IMR-90 (cell line): ENCODE measurements at regions not wholly inside any gene's neighbourhood (a gene's known extent, or its start where the extent isn't known, plus 50 kb on each side); places are given as distances from the start of the nearest gene placed in this dataset.

Experiments
- ATAC-seq: fragments of 200-7000 bp; cut with Tn5 transposase; 2 replicates; pipeline ENCODE4 v1.9.1; 2020; ENCODE audit warnings: low read depth, mild to moderate bottlenecking, moderate library complexity
- BruUV-seq: library from RNA; stranded (reverse); fragments of 400-500 nt; replicated peaks from 2 replicates; lab custom pipeline; 2021; lab: Mats Ljungman, UMichigan
- CTCF ChIA-PET: fragments of 300-600 bp; formaldehyde crosslinking; extraction: SDS; loops from one replicate; lab custom pipeline; 2021; ENCODE audit warnings: antibody characterized with exemption; lab: Yijun Ruan, JAX
- POLR2A ChIA-PET: fragments of 300-600 bp; sonication (Branson Sonifier 250); formaldehyde crosslinking; loops from one replicate; lab custom pipeline; 2022; ENCODE audit warnings: antibody characterized with exemption; ENCODE audit not compliant: unreplicated experiment; lab: Charles Lee
- DNase-seq: peaks from one replicate; pipeline ENCODE4 v3.0.0; 2013
- H2AFZ ChIP-seq: replicated peaks from 2 replicates; pipeline ENCODE3; 2013; ENCODE audit warnings: low read length, mild to moderate bottlenecking; ENCODE audit not compliant: poor library complexity
- H2AK5ac ChIP-seq: 2 replicates; pipeline ENCODE4 v1.6.1; 2013; ENCODE audit warnings: low read depth, low read length, inconsistent platforms
- H2AK9ac ChIP-seq: replicated peaks from 2 replicates; pipeline ENCODE3; 2013; ENCODE audit warnings: mild to moderate bottlenecking, low read depth, low read length, moderate library complexity; ENCODE audit not compliant: poor library complexity
- H2BK120ac ChIP-seq: 2 replicates; pipeline ENCODE4 v1.6.1; 2013; ENCODE audit warnings: low read depth, low read length, inconsistent platforms
- H2BK15ac ChIP-seq: 3 replicates; pipeline ENCODE4 v1.6.1; 2013; ENCODE audit warnings: low read depth, low read length, inconsistent platforms
- H2BK20ac ChIP-seq: 2 replicates; pipeline ENCODE4 v1.6.1; 2013; ENCODE audit warnings: low read depth, mild to moderate bottlenecking, inconsistent platforms, low read length, moderate library complexity
- H2BK5ac ChIP-seq: 2 replicates; pipeline ENCODE4 v1.6.1; 2013; ENCODE audit warnings: mild to moderate bottlenecking, low read depth, low read length, inconsistent platforms; ENCODE audit not compliant: poor library complexity, severe bottlenecking
- H3K14ac ChIP-seq: replicated peaks from 2 replicates; pipeline ENCODE4 v1.6.1; 2013; ENCODE audit warnings: low read depth, low read length, inconsistent platforms
- H3K18ac ChIP-seq: 2 replicates; pipeline ENCODE4 v1.6.1; 2013; ENCODE audit warnings: low read depth, low read length, control low read depth
- H3K23ac ChIP-seq: 2 replicates; pipeline ENCODE4 v1.6.1; 2013; ENCODE audit warnings: low read depth, low read length, inconsistent platforms
- H3K27ac ChIP-seq: 2 replicates; pipeline ENCODE4 v1.5.1; 2013; ENCODE audit warnings: mild to moderate bottlenecking, control low read depth, low read length; ENCODE audit not compliant: insufficient read depth
- H3K27me3 ChIP-seq: 2 replicates; pipeline ENCODE4 v1.6.1; 2013; ENCODE audit warnings: low read length; ENCODE audit not compliant: control insufficient read depth, insufficient read depth
- H3K36me3 ChIP-seq: 2 replicates; pipeline ENCODE4 v1.6.1; 2013; ENCODE audit warnings: low read length, mixed read lengths; ENCODE audit not compliant: control insufficient read depth, insufficient read depth
- H3K4ac ChIP-seq: 2 replicates; pipeline ENCODE4 v1.6.1; 2013; ENCODE audit warnings: low read depth, low read length, inconsistent platforms
- H3K4me1 ChIP-seq: 2 replicates; pipeline ENCODE4 v1.6.1; 2013; ENCODE audit warnings: low read length, mixed read lengths; ENCODE audit not compliant: control insufficient read depth, insufficient read depth
- H3K4me2 ChIP-seq: 2 replicates; pipeline ENCODE4 v1.6.1; 2013; ENCODE audit warnings: low read depth, mild to moderate bottlenecking, control low read depth, low read length, moderate library complexity
- H3K4me3 ChIP-seq: 2 replicates; pipeline ENCODE4 v1.5.1; 2013; ENCODE audit warnings: low read depth, mild to moderate bottlenecking, control low read depth, low read length, moderate library complexity; ENCODE audit not compliant: insufficient read depth
- H3K56ac ChIP-seq: 2 replicates; pipeline ENCODE4 v1.6.1; 2013; ENCODE audit warnings: low read length, inconsistent platforms; ENCODE audit not compliant: insufficient read depth; ENCODE audit errors: extremely low read depth
- H3K79me1 ChIP-seq, 2 experiments: 2 replicates each; pipeline ENCODE4 v1.6.1; 2013; ENCODE audit warnings: low read length in 2 of 2, inconsistent platforms in 1 of 2, low read depth in 1 of 2
- H3K9ac ChIP-seq: 2 replicates; pipeline ENCODE4 v1.6.1; 2013; ENCODE audit warnings: low read depth, low read length, control low read depth
- H3K9me1 ChIP-seq: 2 replicates; pipeline ENCODE4 v1.6.1; 2013; ENCODE audit warnings: low read length, inconsistent platforms; ENCODE audit not compliant: insufficient read depth
- H3K9me3 ChIP-seq: 2 replicates; pipeline ENCODE4 v1.6.1; 2013; ENCODE audit warnings: low read length; ENCODE audit not compliant: control insufficient read depth, insufficient read depth
- H4K20me1 ChIP-seq: 2 replicates; pipeline ENCODE4 v1.6.1; 2013; ENCODE audit warnings: low read length, inconsistent platforms; ENCODE audit not compliant: insufficient read depth
- H4K5ac ChIP-seq: 2 replicates; pipeline ENCODE4 v1.6.1; 2013; ENCODE audit warnings: mild to moderate bottlenecking, low read depth, low read length, control low read depth
- H4K8ac ChIP-seq, 2 experiments: 2 replicates each; pipeline ENCODE4 v1.6.1; 2013; ENCODE audit warnings: low read depth in 2 of 2, low read length in 2 of 2, control low read depth in 1 of 2, inconsistent platforms in 1 of 2
- H4K91ac ChIP-seq: 2 replicates; pipeline ENCODE4 v1.6.1; 2013; ENCODE audit warnings: low read depth, low read length, inconsistent platforms; ENCODE audit not compliant: insufficient read depth
- BHLHE40 ChIP-seq: fragments of 150-350 bp; IDR thresholded peaks from 2 replicates; pipeline ENCODE4 v1.6.1; 2016; ENCODE audit warnings: mild to moderate bottlenecking, low read depth, low read length
- CEBPB ChIP-seq: IDR thresholded peaks from 2 replicates; pipeline ENCODE4 v1.6.1; 2012; ENCODE audit warnings: low read depth, low read length, improper control_type of control experiment
- CHD1 ChIP-seq: IDR thresholded peaks from 2 replicates; pipeline ENCODE4 v1.6.1; 2012; ENCODE audit warnings: low read depth, low read length, improper control_type of control experiment
- MAZ ChIP-seq: IDR thresholded peaks from 2 replicates; pipeline ENCODE4 v1.6.1; 2012; ENCODE audit warnings: low read depth, mild to moderate bottlenecking, low read length, improper control_type of control experiment, moderate library complexity, borderline replicate concordance
- MXI1 ChIP-seq: IDR thresholded peaks from 2 replicates; pipeline ENCODE4 v1.6.1; 2012; ENCODE audit warnings: low read depth, mild to moderate bottlenecking, low read length, moderate library complexity, borderline replicate concordance
- NFE2L2 ChIP-seq: fragments of 150-350 bp; IDR thresholded peaks from 2 replicates; pipeline ENCODE4 v1.6.1; 2016; ENCODE audit warnings: low read depth, mild to moderate bottlenecking, low read length
- RFX5 ChIP-seq: IDR thresholded peaks from 2 replicates; pipeline ENCODE4 v1.8.0; 2012; ENCODE audit warnings: low read depth, mild to moderate bottlenecking, low read length, moderate library complexity
- WGBS, 2 experiments: methylation state at CpG; one replicate each; pipeline versions ENCODE4 v1.1.5 to v1.1.7; 2013; ENCODE audit warnings: missing lambda C conversion rate in 2 of 2; ENCODE audit not compliant: insufficient read length in 1 of 2; ENCODE audit errors: extremely low coverage in 2 of 2; 5-methylcytosine and 5-hydroxymethylcytosine counted together
- dilution Hi-C: fragments of 300-500 bp; cut with HindIII; formaldehyde crosslinking; loops from one replicate; pipeline ENCODE4 v1.14.3; 2018; ENCODE audit warnings: low sequenced_read_pairs; ENCODE audit not compliant: unreplicated experiment
- in situ Hi-C: fragments of 300-500 bp; cut with MboI; formaldehyde crosslinking; loops from 3 replicates; pipeline ENCODE4 v1.14.3; 2019; ENCODE audit warnings: low sequenced_read_pairs, inconsistent platforms, mixed read lengths
- intact Hi-C: fragments of 100-400 bp; cut with micrococcal nuclease; formaldehyde crosslinking; loops from 2 replicates; pipeline ENCODE4 v1.10.0; 2022

- 68% methylated on average over 3 of the region's 4 CpGs; no CpG with 5 or more reads in 1 of the 2 experiments for WGBS, 2 experiments
- H2AK5ac ChIP-seq: no peak overlapping the region
- no peak overlapping the region for H3K9ac ChIP-seq
- H3K79me1 ChIP-seq: no peaks in the 10 kb centered on the region
- CTCF ChIA-PET: interaction anchor here (0.9 kb wide), 1 partner anchor 171 kb away, joined by 3 read pairs; no protein-coding TSS in a partner anchor
- no peak overlapping the region for H3K14ac ChIP-seq
- H3K56ac ChIP-seq: no peak overlapping the region
- no peak overlapping the region for H3K23ac ChIP-seq
- intact Hi-C loops: loop anchor here (2.0 to 10.0 kb wide), 9 partner anchors 83 to 1498 kb away; partner anchors contain the start of gene PTBP2
- no peak overlapping the region; a peak in 1 of 4 replicates for H4K8ac ChIP-seq
- H3K4me3 ChIP-seq: no peak overlapping the region
- no peaks in the 10 kb centered on the region for H3K9me3 ChIP-seq
- peak; percentile 45 for DNase-seq
- no peaks in the 10 kb centered on the region for H3K27me3 ChIP-seq
- BruUV-seq: no TSS peak
- no peak overlapping the region for H2BK5ac ChIP-seq
- no peaks in the 10 kb centered on the region for H3K36me3 ChIP-seq
- H4K91ac ChIP-seq: no peak overlapping the region
- H3K18ac ChIP-seq: no peak overlapping the region
- H3K4me1 ChIP-seq: peaks cover 4% of the 10 kb centered on the region
- H3K4me2 ChIP-seq: no peak overlapping the region
- no peak overlapping the region for H4K5ac ChIP-seq
- in situ Hi-C loops: loop anchor here (10.0 to 25.0 kb wide), 3 partner anchors 818 to 1496 kb away; no protein-coding TSS in a partner anchor
- TF ChIP-seq CHD1 (no peak), CEBPB (peak; percentile 84), MAZ (no peak), RFX5 (no peak), NFE2L2 (no peak), MXI1 (no peak), BHLHE40 (no peak)
- H2BK120ac ChIP-seq: no peak overlapping the region
- H2BK15ac ChIP-seq: no peak overlapping the region; the same call in 2 of the 3 replicates
- no peak overlapping the region for H2BK20ac ChIP-seq
- H2AK9ac ChIP-seq: no peak overlapping the region
- dilution Hi-C loops: no loop called here
- H2AFZ ChIP-seq: no peak overlapping the region
- peak overlapping the region; percentile 11; the same call in 1 of the 2 replicates for H3K27ac ChIP-seq
- peak; percentile 85 for ATAC-seq
- no peak overlapping the region for H3K4ac ChIP-seq
- POLR2A ChIA-PET: interaction anchor here (0.7 kb wide), 1 partner anchor 178 kb away, joined by 4 read pairs; no protein-coding TSS in a partner anchor
- H3K9me1 ChIP-seq: no peaks in the 10 kb centered on the region
- H4K20me1 ChIP-seq: no peaks in the 10 kb centered on the region
Observed at GRCh38 chr1:96968983-96969382, 247.4 kb downstream of the PTBP2 start.
